ENCODE measurements at regions not wholly inside any gene's neighbourhood (a gene's known extent, or its start where the extent isn't known, plus 50 kb on each side); places are given as distances from the start of the nearest gene placed in this dataset.
"Not testable (repeated sequence)": the region's sequence is repeated elsewhere in the genome, so short reads cannot be mapped to it uniquely, and the experiment has no call there.

DNA sequence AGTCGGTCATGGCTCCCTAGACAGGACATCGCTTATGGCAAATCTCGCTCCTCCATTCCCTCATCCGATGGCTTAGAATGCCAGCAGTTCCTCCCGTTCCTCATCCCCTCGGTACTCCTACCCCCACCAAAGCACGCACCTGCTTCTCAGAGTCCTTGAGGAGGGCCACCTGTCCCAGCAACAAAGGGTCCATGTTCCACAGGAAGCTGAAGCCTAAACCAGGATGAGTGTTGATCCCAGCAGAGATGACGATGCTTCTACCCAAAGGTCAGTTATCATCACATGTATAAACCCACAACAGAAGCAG is 111.2 kb downstream of the THBS2 start:
- DNase-seq, result no peak

DNA sequence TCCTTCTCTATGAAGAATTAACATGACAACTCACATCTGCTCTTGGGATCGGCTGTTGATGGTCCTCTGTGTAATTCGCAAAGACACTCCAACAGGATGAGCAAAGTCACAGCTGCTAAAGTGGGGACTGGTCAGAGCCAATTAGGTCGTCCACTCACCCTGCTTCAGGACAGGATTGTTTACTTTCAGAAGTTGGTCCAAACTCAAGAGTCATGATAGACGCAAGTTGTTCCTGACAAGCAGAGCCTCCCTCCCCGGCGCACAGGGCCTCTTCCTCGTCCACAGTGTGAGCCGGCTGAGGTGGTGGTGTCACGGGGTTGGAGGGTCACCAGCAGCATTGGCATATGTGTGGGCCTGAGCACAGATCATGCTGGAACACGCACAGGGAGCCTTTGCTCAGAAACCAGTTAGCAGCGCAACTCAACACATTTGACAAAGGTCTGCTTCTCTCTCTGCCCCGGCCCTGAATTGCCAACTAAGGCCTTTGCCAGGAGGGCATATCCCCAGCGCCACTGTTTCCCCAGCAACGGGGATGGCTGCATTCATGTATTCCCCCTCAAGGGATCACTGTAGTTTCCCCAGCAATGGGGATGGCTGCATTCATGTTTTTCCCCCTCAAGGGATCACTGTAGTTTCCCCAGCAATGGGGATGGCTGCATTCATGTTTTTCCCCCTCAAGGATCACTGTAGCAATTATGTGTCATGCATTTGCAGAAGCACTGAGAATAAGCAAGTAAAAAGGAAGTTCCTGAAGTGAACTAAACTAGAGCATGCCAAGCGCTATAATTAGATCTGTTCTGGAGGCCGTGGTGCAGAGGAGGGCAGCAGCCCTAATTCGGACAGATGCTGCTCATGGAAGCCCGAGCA is 111.7 kb downstream of the THBS2 start:
- no peak for DNase-seq

DNA sequence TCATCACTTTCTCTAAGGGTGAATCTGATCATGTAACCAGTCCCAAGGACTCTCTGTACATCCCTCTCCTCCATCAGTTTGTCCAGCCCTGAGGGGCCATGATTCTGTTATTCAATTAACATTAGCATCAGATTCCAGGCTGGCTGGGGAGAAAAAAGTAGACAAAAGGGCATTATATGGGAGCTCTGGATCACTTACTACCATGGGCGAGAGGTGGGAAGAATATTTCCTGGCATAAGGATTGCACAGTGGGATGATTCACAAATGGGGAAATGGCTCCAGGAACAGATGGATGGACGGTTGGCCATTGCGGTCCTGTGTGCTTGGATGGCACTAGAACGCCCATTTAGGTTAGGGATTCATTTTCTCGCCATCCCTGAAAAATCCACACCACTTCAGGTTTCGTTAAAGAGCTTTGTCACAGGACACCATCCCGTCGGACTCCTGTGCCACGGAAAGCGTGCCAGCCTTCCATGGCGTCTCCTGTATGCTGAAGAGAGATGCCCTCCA is 112.6 kb downstream of the THBS2 start:
- no peak for DNase-seq

DNA sequence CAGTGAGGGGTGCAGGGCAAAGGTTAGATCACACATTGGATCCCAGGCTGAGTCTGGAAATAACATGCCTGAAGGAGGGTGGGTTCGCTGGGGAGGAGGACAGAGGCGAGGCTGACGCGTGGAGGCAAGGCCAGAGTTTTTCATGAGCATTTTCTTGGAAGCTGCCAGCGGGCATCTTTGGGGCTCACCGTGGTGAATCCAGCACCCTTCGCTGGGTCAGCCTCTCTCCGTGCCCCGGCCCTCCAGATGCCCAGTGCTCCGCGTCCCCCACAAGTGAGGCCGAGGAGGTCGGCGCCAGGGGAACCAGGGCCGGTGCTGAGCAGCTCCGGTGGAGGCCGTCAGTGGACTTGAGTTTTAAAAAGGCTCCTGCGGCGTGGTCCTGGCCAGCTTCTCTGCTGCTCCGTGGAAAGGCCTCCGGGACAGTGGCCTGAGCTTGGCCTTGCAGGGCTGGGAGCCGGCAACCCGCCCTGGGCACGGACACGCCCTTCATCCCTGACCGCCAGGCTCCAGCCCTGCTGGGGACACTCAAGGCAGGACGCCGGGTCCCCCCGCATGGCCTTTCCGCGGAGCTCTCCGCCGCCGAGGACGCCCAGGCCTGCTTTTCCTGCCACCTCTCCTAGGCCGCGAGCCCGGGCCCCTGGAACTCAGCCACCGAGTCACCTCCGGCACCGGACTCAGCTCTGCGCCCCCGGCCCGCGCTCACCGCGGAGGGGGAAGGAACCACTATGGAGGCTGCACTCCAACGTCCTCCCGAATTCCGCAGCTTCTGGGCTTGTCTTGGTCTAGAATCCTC is 114.3 kb downstream of the THBS2 start:
- DNase-seq, result no peak

DNA sequence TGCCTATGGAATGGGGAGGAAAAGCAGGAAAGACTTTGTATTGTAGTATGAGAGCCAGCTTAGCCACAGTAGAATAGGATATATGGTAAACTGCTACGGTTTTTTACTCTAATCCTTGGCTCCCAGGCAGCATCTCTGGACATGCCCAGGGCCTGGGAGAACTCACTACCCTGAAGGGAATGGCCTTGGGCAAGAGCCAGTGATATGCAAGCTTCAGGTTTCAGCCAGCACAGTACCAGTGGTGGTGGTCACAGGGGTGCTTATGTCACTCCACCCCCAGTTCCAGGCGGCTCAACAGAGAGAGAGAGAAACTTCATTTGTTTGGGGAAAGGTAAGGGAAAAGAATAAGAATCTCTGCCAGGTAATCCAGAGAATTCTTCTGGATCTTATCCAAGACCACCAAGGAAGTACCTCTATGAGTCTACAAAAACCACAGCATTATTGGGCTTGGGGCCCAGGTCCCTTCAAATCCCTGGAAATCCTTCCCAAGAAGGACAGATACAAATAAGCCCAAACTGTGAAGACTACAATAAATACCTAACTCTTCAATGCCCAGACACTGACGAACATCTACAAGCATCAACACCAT is 121.2 kb downstream of the THBS2 start:
- no peak for DNase-seq

DNA sequence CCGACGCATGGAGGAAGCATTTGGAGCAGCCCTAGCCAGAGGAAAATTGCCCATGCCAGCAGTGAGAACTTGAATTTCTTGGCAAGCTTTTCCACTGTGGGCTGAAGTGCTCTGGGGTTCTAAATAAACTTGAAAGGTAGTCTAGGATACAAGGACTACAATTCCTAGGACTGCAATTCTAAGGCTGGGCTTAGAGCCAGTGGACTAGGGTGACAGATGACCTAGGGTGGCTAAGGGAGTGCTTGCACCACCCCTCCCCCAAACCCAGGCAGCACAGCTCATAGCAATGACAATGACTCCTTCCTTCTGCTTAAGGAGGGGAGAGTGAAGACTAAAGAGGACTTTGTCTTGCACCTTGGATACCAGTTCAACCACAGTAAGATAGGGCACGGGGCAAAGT is 122.3 kb downstream of the THBS2 start:
- DNase-seq, result no peak

DNA sequence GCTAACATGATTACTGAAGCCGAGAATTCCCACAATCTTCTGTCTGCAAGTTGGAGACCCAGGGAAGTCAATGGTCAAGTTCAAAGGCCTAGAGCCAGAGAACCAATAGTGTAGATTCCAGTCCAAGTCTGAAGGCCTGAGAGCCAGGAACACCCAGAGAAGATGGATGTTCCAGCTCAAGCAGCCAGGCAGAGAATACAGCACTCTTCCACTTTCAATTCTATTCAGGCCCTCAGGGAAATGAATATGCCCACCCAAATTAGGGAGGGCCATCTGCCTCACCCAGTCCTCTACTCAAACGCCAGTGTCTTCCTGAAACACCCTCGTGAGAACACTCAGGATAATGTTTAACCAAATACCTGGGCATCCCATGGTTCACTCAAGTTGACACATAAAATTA is 123.5 kb downstream of the THBS2 start:
- DNase-seq, result no peak

DNA sequence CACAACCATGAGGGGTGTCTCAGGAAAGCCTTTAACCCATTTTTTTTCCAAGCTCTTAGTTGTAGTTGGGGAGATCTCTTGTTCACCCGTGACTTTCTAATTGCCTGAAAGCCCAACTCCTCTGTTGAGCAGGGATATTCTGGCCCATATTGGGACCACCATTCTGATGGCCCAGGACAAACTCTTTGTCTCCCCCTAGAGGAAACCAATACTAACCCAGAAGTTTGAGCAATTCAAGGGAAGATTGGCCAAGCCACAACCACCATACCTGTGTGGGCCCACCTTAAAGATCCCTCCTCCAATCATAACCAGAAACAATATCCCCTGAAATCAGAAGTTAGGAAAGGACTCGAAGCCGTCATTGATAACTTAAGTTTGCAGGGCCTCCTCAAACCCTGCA is 132.6 kb downstream of the THBS2 start:
- no peak for DNase-seq

DNA sequence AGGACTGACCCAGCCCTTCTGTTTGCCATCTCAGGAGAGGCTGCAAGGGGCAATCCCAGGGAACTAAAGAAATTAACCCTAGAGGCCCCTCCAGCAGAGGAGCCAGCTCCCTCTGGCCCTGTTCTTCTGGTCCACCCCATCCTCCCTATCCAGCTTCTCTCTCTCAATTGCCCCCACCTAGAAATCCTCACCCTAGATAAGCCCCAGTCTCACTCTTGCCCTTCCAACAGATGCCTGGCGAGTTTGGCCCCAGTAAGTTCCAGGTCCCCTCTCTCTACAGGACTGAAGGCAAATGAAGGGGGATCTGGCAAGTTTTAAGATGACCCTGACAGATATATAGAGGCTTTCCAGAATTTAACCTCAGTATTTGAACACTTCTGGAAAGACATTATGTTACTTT is 134.0 kb downstream of the THBS2 start:
- DNase-seq, result no peak

DNA sequence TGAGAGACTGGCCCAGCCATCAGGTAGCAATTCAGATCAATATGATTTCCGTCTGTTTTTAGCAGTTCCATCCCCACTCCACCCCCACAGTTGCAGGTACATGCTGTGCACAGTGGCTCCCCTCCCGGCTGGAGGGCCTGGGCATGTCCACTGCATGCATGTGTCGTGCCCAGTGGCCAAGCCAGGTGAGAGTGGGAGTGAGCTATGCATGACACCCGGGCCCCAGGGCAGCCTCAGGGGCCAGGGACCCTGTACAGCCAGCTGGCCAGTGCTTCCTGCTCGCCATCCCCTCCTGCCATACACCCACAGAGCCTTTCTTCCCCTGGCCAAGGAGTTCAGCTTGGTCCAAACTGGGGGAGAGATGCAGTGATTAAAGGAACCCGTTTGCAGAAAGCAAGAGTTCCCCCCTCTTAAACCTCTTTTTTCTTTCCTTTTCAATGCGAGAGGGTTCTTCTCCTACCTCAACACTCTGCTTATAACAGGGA is 135.3 kb downstream of the THBS2 start:
- DNase-seq, result no peak

DNA sequence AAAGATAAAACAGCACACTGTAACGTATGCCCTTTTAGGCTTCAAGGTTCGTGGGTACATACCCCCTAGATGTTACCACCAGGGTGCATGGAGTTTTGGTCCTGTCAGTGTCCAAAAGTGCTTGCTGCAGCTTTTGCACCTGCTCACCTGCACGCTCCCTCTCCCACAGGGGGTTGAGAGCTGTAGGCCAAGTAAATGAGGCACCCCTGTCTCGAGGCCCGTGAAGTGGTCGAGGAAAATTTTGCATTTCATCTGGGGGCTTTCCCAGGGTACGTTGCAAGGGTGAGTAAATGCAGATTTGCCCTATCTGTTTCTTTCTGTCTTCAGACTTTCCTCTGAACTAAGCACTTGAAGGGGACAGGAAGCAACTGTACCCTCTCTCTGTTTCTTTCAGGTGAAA is 136.0 kb downstream of the THBS2 start:
- DNase-seq, result no peak

DNA sequence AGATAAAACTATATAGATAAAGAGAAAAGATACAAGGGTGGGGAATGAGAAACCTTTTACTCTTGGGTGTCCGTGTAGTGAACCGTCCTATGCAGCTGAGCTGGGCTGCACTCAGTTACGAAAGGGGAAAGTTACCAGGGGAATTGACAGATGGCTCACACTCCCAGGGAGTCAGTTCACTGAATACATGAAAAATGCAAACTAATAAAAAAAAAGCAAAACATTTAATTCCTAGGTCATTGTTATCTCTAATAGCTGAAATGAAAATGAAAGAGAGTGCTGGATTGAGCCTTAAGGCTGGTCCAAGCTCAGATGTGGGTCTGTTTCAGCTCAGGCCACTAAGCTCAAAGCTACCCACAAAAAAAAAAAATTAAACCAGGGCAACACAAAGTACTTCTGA is 138.0 kb downstream of the THBS2 start:
- DNase-seq, result no peak

DNA sequence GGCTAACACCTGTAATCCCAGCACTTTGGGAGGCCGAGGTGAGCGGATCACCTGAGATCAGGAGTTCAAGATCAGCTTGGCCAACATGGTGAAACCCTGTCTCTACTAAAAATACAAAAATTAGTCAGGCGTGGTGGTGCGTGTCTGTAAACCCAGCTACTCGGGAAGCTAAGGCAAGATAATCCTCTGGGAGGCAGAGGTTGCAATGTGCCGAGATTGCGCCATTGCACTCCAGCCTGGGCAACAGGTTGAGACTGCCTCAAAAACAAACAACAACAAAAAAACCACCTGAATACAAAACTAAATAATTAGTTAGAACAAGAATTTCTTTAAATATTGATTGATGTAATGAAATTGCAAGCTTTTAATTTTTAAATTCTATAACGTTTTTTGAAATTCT is 139.0 kb downstream of the THBS2 start:
- DNase-seq, result not testable (repeated sequence)

DNA sequence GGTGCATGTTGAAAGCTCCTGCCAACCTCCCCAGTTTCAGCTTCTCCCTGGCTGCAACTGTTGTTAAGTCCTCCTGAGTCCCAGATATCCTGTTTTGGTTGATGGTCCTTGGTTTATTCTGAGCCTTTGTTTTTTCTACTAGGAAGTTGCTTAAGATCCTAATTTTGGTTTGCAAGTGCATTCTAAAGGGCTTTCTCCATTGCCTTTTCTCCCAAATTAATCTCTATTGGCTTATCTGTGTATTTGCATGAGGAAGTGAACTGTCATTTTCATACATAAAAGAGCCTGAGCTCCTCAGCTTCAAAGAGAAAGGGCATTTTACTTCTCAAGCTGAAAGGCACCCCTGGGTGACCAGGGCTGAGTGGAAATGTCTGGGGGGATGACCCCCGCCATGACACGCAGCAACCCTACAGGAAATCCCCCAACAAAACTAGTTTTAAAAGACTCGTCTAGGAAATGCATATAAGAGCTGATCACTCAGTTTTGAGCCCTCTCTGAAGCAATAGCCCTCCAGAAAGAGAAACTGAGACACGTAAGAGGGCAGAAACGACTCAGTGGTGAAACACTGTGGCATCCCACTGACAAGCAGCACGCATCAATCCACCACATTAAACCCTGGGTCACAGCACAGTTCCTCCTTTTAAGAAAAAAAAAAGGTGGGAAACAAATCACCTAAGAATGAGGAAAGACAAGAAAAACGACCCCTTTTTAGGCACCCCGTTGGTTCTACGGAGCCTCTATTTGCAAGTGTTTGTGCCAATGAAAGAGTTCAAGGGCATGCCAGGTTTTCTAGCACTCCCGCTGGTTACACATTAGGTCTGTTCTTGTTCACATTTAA is 140.9 kb downstream of the THBS2 start:
- DNase-seq, result no peak

DNA sequence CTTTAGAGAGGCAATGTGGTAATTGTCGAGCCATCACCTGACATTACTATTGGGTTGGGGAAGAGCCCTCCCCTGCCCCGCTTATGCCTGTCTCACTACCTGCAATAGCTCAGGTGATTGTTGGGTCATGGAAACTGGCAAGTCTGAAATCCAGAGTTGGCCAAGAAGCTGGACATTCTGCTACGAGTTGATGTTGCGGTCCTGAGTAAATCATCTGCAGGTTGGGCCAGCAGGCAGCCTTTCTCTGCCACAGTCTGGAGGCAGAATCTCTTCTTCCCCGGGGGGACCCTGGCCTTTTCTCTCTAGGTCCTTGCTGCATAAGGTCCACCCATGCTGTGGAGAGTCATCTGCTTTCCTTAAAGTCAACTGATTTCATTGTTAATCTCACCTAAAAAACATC is 142.4 kb downstream of the THBS2 start:
- DNase-seq, result no peak

DNA sequence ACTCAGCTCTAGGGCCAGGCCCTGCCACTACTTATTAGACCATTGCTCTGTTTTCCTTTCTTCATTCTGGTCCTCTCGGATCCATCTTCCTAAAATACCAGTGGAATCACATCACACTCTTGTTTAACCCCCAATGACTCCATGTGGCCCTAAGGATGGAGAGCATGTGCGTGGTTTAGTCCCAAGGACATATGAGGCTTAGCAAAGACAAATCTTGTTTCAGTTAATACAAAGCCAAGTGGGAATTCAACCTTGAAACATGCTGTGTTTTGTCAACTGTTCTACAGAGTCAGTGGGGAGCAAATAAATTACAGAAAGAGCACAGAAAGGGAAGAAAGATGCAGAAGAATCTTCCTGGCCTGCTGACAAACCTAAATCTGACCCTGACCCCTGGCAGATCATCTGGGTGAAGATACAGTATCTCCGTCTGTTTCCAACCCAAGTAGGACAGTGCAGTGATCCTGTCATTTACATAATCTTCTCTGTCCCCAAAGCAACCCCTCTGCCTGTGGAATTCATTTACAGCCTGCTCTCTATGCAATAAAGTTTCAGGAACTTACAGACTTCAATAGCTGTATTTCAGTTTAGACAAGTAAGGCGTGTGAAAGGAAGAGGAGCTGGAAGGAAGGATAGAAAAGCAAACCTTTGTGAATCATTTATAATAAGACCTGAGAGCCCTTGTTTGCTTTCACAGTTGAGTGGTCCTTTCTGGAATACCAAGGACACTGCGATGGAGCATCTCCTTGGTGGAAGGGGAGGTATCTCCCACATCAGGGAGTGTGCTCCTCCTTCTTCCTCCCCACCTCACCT is 144.0 kb downstream of the THBS2 start:
- no peak for DNase-seq

DNA sequence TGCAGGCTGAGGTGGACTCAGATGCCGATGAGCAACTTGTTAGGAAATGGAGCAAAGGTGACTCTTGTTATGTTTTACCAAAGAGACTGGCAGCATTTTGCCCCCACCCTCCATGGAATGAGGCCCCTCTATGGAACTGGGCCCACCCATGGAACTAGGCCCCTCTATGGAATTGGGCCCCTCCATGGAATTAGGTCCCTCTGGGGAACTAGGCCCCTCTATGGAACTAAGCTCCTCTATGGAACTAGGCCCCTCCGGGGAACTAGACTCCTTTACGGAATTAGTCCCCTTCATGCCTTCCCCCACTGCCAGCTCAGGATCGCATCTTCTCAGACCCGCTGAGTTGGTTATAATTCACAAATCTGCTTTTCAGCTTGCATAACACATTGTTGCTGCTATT is 144.9 kb downstream of the THBS2 start:
- no peak for DNase-seq

DNA sequence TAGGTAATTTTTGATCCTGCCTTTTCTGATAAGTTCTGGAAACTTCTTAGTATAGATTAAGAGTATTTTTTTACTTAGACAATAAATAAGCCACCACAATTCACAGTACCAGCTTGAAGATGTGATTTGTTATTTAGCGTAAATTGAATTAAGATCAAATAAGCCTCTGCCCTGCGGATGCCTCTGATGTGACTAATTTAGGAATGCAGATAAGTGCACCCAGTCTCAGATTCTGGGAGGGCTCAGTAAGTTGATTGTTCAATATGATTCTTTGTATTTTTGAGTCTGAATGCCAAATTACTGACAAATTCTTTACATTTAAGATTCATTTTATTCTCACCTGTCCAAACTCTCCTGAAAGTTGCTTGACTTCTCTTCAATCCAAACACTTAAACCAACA is 147.5 kb downstream of the THBS2 start:
- DNase-seq, result no peak

DNA sequence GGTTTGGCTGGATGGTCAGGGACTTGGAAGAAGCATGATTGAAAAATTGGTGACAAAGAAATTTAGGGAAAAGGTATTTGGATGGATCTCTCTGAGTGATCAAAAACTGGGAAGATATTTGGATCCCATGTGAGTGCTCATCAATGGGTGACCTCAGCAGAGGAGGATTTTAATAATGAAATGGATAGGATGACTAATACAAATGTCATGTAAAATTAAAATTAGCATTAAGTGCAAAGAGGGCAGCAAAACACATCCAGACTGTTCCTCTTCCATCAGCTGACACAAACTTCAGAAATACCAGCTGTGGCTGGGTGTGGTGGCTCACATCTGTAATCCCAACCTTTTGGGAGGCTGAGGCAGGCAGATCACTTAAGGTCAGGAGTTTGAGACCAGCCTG is 151.7 kb downstream of the THBS2 start:
- DNase-seq, result no peak

DNA sequence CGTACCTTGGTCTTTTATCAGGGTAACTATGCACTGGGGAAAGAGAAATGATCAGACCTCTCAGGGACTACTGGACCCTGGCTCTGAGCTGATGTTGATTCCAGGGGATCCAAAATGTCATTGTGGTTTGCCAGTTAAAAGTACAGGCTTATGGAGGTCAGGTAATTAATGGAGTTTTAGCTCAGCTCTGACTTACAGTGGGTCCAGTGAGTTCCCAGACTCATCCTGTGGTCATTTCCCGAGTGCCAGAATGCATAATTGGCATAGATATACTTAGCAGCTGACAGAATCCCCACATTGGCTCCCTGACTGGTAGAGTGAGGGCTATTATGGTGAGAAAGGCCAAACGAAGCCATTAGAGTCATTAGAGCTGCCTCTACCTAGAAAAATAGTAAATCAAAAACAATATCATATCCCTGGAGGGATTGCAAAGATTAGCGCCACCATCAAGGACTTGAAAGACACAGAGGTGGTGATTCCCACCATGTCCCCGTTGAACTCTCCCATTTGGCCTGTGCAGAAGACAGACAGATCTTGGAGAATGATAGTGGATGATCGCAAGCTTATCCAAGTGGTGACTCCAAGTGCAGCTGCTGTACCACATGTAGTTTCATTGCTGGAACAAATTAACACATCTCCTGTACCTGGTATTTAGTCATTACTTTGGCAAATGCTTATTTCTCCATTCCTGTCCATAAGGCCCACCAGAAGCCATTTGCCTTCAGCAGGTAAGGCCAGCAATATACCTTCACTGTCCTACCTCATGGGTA is 152.4 kb downstream of the THBS2 start:
- DNase-seq, result no peak
